ENCODE measurements at regions not wholly inside any gene's neighbourhood (a gene's known extent, or its start where the extent isn't known, plus 50 kb on each side); places are given as distances from the start of the nearest gene placed in this dataset.
A peak's percentile ranks its signal among the peaks of the same experiment; 100 is the strongest.

DNA sequence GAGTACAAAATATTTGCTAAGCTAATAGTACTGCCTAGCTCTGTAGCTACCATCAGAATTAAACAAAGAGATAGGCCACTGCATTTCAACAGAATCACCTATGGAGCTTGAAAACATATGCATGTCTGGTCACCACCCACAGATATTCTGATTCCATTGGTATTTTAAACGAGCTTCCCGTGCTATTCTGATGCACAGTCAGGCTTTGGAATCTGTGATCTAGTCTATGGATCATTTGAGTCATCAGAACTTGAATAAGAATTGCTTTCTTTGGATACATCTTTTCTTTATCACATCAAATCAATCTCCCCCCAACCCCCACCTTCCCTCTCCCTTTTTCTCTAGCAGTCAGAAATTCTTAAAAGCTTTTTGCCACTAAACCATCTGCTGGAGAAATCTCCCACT lies 124.7 kb downstream of the NPIPB5 start (continued):
- TF ChIP-seq, protein P1, sequence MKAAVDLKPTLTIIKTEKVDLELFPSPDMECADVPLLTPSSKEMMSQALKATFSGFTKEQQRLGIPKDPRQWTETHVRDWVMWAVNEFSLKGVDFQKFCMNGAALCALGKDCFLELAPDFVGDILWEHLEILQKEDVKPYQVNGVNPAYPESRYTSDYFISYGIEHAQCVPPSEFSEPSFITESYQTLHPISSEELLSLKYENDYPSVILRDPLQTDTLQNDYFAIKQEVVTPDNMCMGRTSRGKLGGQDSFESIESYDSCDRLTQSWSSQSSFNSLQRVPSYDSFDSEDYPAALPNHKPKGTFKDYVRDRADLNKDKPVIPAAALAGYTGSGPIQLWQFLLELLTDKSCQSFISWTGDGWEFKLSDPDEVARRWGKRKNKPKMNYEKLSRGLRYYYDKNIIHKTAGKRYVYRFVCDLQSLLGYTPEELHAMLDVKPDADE (IDR thresholded peaks at IDR 0.05), result no peak
- no peak for TF ChIP-seq JUNB (IDR thresholded peaks at IDR 0.05; ENCODE audit: unreplicated experiment)
- TF ChIP-seq ZNF114 (CRISPR knock-in tag; IDR thresholded peaks at IDR 0.05), result no peak
- no peak for TF ChIP-seq EZH2phosphoT487 (IDR thresholded peaks at IDR 0.05; ENCODE audit: unreplicated experiment)
- peak; percentile 92 for TF ChIP-seq NANOG (IDR thresholded peaks at IDR 0.05; ENCODE audit: borderline replicate concordance)
- TF ChIP-seq POLR2AphosphoS5 (IDR thresholded peaks at IDR 0.05; ENCODE audit: low read depth), result no peak
- TF ChIP-seq, protein P2, sequence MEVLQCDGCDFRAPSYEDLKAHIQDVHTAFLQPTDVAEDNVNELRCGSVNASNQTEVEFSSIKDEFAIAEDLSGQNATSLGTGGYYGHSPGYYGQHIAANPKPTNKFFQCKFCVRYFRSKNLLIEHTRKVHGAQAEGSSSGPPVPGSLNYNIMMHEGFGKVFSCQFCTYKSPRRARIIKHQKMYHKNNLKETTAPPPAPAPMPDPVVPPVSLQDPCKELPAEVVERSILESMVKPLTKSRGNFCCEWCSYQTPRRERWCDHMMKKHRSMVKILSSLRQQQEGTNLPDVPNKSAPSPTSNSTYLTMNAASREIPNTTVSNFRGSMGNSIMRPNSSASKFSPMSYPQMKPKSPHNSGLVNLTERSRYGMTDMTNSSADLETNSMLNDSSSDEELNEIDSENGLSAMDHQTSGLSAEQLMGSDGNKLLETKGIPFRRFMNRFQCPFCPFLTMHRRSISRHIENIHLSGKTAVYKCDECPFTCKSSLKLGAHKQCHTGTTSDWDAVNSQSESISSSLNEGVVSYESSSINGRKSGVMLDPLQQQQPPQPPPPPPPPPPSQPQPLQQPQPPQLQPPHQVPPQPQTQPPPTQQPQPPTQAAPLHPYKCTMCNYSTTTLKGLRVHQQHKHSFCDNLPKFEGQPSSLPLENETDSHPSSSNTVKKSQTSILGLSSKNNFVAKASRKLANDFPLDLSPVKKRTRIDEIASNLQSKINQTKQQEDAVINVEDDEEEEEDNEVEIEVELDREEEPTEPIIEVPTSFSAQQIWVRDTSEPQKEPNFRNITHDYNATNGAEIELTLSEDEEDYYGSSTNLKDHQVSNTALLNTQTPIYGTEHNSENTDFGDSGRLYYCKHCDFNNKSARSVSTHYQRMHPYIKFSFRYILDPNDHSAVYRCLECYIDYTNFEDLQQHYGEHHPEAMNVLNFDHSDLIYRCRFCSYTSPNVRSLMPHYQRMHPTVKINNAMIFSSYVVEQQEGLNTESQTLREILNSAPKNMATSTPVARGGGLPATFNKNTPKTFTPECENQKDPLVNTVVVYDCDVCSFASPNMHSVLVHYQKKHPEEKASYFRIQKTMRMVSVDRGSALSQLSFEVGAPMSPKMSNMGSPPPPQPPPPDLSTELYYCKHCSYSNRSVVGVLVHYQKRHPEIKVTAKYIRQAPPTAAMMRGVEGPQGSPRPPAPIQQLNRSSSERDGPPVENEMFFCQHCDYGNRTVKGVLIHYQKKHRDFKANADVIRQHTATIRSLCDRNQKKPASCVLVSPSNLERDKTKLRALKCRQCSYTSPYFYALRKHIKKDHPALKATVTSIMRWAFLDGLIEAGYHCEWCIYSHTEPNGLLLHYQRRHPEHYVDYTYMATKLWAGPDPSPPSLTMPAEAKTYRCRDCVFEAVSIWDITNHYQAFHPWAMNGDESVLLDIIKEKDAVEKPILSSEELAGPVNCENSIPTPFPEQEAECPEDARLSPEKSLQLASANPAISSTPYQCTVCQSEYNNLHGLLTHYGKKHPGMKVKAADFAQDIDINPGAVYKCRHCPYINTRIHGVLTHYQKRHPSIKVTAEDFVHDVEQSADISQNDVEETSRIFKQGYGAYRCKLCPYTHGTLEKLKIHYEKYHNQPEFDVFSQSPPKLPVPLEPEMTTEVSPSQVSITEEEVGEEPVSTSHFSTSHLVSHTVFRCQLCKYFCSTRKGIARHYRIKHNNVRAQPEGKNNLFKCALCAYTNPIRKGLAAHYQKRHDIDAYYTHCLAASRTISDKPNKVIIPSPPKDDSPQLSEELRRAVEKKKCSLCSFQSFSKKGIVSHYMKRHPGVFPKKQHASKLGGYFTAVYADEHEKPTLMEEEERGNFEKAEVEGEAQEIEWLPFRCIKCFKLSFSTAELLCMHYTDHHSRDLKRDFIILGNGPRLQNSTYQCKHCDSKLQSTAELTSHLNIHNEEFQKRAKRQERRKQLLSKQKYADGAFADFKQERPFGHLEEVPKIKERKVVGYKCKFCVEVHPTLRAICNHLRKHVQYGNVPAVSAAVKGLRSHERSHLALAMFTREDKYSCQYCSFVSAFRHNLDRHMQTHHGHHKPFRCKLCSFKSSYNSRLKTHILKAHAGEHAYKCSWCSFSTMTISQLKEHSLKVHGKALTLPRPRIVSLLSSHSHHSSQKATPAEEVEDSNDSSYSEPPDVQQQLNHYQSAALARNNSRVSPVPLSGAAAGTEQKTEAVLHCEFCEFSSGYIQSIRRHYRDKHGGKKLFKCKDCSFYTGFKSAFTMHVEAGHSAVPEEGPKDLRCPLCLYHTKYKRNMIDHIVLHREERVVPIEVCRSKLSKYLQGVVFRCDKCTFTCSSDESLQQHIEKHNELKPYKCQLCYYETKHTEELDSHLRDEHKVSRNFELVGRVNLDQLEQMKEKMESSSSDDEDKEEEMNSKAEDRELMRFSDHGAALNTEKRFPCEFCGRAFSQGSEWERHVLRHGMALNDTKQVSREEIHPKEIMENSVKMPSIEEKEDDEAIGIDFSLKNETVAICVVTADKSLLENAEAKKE (CRISPR knock-in tag; IDR thresholded peaks at IDR 0.05), result peak; percentile 73; the same call in 1 of the 2 replicates

DNA sequence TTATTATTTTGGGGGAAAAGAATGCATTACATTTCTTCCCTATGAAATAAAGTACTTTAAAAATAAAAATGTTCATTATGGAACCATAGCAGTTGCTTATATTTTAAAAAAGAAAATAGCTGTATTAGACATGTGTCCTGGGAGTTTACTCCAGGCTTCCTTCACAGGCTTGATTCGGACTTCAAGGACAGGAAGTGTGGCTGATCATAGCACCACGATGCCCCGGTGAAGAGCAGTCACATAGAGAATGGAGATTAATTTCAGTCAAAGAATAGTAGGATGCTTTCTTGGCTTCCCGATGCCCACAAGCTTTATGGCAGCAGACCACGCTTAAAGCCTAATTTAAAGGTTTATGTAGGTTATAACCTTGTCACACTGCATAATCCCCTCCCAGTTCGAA lies 125.1 kb downstream of the NPIPB5 start:
- Histone ChIP-seq H3F3A (replicated peaks; ENCODE audit: low read depth) (peaks cover 27% of the 10 kb centered on the region), H4K20me1 (replicated peaks; ENCODE audit: insufficient read depth) (no peaks in the 10 kb centered on the region), H3K27me3 (ENCODE audit: insufficient read depth) (no peaks in the 10 kb centered on the region), H3K36me3 (ENCODE audit: insufficient read depth) (no peaks in the 10 kb centered on the region), H3K79me2 (replicated peaks; ENCODE audit: insufficient read depth) (no peaks in the 10 kb centered on the region), H3K4me3 (peak overlapping the region; percentile 5), H3K4me2 (peak overlapping the region; percentile 42), H3K9me2 (ENCODE audit: insufficient read depth) (no peaks in the 10 kb centered on the region; the same call in 1 of the 2 replicates), H2AFZ (no peak overlapping the region), H3K4me1 (ENCODE audit: insufficient read depth) (peaks cover 49% of the 10 kb centered on the region), H3K27ac (ENCODE audit: low read depth) (peak overlapping the region; percentile 98)
- TF ChIP-seq, protein P2 (CRISPR knock-in tag; IDR thresholded peaks at IDR 0.05), result no peak
- TF ChIP-seq JUNB (IDR thresholded peaks at IDR 0.05; ENCODE audit: unreplicated experiment), result no peak
- Mint-ChIP-seq H3K4me3 (peak overlapping the region; percentile 50; the same call in 2 of the 3 replicates), H3K9me3 (peaks cover 3% of the 10 kb centered on the region; the same call in 1 of the 3 replicates), H3K27ac (peak overlapping the region; percentile 93), H3K27me3 (ENCODE audit: insufficient read depth, low read depth, poor library complexity) (peaks cover 2% of the 10 kb centered on the region), H3K36me3 (ENCODE audit: low read depth) (no peaks in the 10 kb centered on the region), H3K4me1 (peaks cover 35% of the 10 kb centered on the region)
- DNase-seq (ENCODE audit: low spot score) (peak; percentile 65), ATAC-seq (peak; percentile 18)
